GM12865 (cell line): ENCODE measurements at regions not wholly inside any gene's neighbourhood (a gene's known extent, or its start where the extent isn't known, plus 50 kb on each side); places are given as distances from the start of the nearest gene placed in this dataset.

ENCODE experiments used
- DNase-seq: peaks from one replicate; pipeline ENCODE4 v3.0.0; 2010; ENCODE audit warnings: low read depth
- H3K4me3 ChIP-seq: 2 replicates; pipeline ENCODE4 v1.5.1; 2011; ENCODE audit warnings: mild to moderate bottlenecking, low read depth, low read length, control low read depth
- CTCF ChIP-seq: IDR thresholded peaks from 2 replicates; pipeline ENCODE4 v1.5.1; 2011; ENCODE audit warnings: low read length, control low read depth, low read depth, inconsistent platforms; ENCODE audit not compliant: insufficient read depth; ENCODE audit errors: missing control alignments

- no peak overlapping the region for H3K4me3 ChIP-seq
- TF ChIP-seq CTCF: no peak
- no peak for DNase-seq
Measured at GRCh38 chr3:3559786-3560185, 239.4 kb upstream of the LRRN1 start.

GRCh38 chr3:3556078-3556477 is 243.2 kb upstream of the LRRN1 start:
- H3K4me3 ChIP-seq: no peak overlapping the region
- no peak for TF ChIP-seq CTCF
- DNase-seq: no peak

- no peak for TF ChIP-seq CTCF
- no peak for DNase-seq
- H3K4me3 ChIP-seq: no peak overlapping the region
Measured at GRCh38 chr3:3553236-3553635, 246.0 kb upstream of the LRRN1 start.

GRCh38 chr3:3552761-3553160 is 246.5 kb upstream of the LRRN1 start:
- TF ChIP-seq CTCF: no peak
- DNase-seq: no peak

GRCh38 chr3:3551981-3552380 is 247.2 kb upstream of the LRRN1 start:
- H3K4me3 ChIP-seq: no peak overlapping the region
- TF ChIP-seq CTCF: no peak
- no peak for DNase-seq

More at GRCh38 chr3:3552761-3553160, 246.5 kb upstream of the LRRN1 start:
- no peak overlapping the region for H3K4me3 ChIP-seq

GRCh38 chr3:3545360-3545759 is 253.9 kb upstream of the LRRN1 start:
- H3K4me3 ChIP-seq: no peak overlapping the region
- TF ChIP-seq CTCF: no peak
- DNase-seq: no peak

GRCh38 chr3:3538451-3538850 is 260.8 kb upstream of the LRRN1 start:
- no peak for TF ChIP-seq CTCF
- DNase-seq: no peak

More at GRCh38 chr3:3538451-3538850, 260.8 kb upstream of the LRRN1 start:
- no peak overlapping the region for H3K4me3 ChIP-seq
